MM.1S (cell line): ENCODE measurements at regions not wholly inside any gene's neighbourhood (a gene's known extent, or its start where the extent isn't known, plus 50 kb on each side); places are given as distances from the start of the nearest gene placed in this dataset.
"Not testable (repeated sequence)": the region's sequence is repeated elsewhere in the genome, so short reads cannot be mapped to it uniquely, and the experiment has no call there.

Experiments used
- DNase-seq: peaks from one replicate; pipeline ENCODE4 v3.0.0-alpha.2; 2015
- H2AFZ ChIP-seq: fragments of 300-600 bp; sonication (generic); 2 replicates; pipeline ENCODE4 v1.6.0; 2016; ENCODE audit warnings: antibody characterized with exemption, low read length
- H3F3A ChIP-seq: fragments of 300-600 bp; sonication (generic); 2 replicates; pipeline ENCODE4 v1.6.1; 2016; ENCODE audit warnings: mild to moderate bottlenecking, antibody characterized with exemption, low read length, moderate library complexity, mixed read lengths; ENCODE audit not compliant: insufficient read depth
- H3K27ac ChIP-seq: fragments of 300-600 bp; sonication (generic); 2 replicates; pipeline ENCODE4 v1.5.1; 2016; ENCODE audit warnings: mild to moderate bottlenecking, low read length
- H3K27me3 ChIP-seq: fragments of 300-600 bp; sonication (generic); replicated peaks from 2 replicates; pipeline ENCODE4 v1.6.0; 2016; ENCODE audit warnings: low read length; ENCODE audit not compliant: insufficient read depth
- H3K36me3 ChIP-seq: fragments of 300-600 bp; sonication (generic); replicated peaks from 2 replicates; pipeline ENCODE4 v1.6.1; 2016; ENCODE audit warnings: mild to moderate bottlenecking, low read length, mixed read lengths; ENCODE audit not compliant: insufficient read depth
- H3K4me1 ChIP-seq: fragments of 300-600 bp; sonication (generic); 2 replicates; pipeline ENCODE4 v1.6.1; 2016; ENCODE audit warnings: low read length, mixed read lengths
- H3K4me2 ChIP-seq: fragments of 300-600 bp; sonication (generic); 2 replicates; pipeline ENCODE4 v1.6.0; 2016; ENCODE audit warnings: low read depth, low read length
- H3K4me3 ChIP-seq: fragments of 300-600 bp; sonication (generic); 2 replicates; pipeline ENCODE4 v1.5.1; 2016; ENCODE audit warnings: low read length, mixed read lengths
- H3K79me2 ChIP-seq: fragments of 300-600 bp; sonication (generic); 2 replicates; pipeline ENCODE4 v1.6.1; 2016; ENCODE audit warnings: mixed run types, low read length, mixed read lengths
- H3K9ac ChIP-seq: fragments of 300-600 bp; sonication (generic); 2 replicates; pipeline ENCODE4 v1.6.1; 2016; ENCODE audit warnings: low read length, mixed read lengths
- H3K9me2 ChIP-seq: fragments of 300-600 bp; sonication (generic); replicated peaks from 2 replicates; pipeline ENCODE4 v1.6.1; 2016; ENCODE audit warnings: mild to moderate bottlenecking, low read length, mixed read lengths; ENCODE audit not compliant: insufficient read depth
- H3K9me3 ChIP-seq: fragments of 300-600 bp; sonication (generic); replicated peaks from 2 replicates; pipeline ENCODE4 v1.6.1; 2016; ENCODE audit warnings: mild to moderate bottlenecking, low read length, mixed read lengths; ENCODE audit not compliant: insufficient read depth
- H4K20me1 ChIP-seq: fragments of 300-600 bp; sonication (generic); 2 replicates; pipeline ENCODE4 v1.6.1; 2016; ENCODE audit warnings: mild to moderate bottlenecking, low read length, moderate library complexity, mixed read lengths; ENCODE audit not compliant: insufficient read depth
- CTCF ChIP-seq: fragments of 300-600 bp; sonication (generic); IDR thresholded peaks from 2 replicates; pipeline ENCODE4 v1.5.1; 2016; ENCODE audit warnings: antibody characterized with exemption, low read length, mixed read lengths
- EZH2 ChIP-seq: fragments of 300-600 bp; sonication (generic); optimal IDR thresholded peaks from 2 replicates; pipeline ENCODE3; 2017; ENCODE audit warnings: low read depth, mild to moderate bottlenecking, antibody characterized with exemption, low read length, mixed read lengths
- EZH2phosphoT487 ChIP-seq: fragments of 300-600 bp; sonication (generic); IDR thresholded peaks from 2 replicates; pipeline ENCODE4 v1.6.1; 2018; ENCODE audit warnings: antibody characterized with exemption, low read length

GRCh38 chr11:25271301-25271700 lies 774.4 kb downstream of the LUZP2 start:
- H3K9me3 ChIP-seq = no peaks in the 10 kb centered on the region
- DNase-seq = no peak
- H3K27me3 ChIP-seq = no peaks in the 10 kb centered on the region
- no peak overlapping the region for H2AFZ ChIP-seq
- no peaks in the 10 kb centered on the region for H4K20me1 ChIP-seq
- no peak for TF ChIP-seq CTCF
- TF ChIP-seq EZH2phosphoT487 = no peak
- no peak for TF ChIP-seq EZH2
- H3K9ac ChIP-seq = no peak overlapping the region
- no peak overlapping the region for H3K27ac ChIP-seq
- no peaks in the 10 kb centered on the region for H3K4me1 ChIP-seq
- no peak overlapping the region for H3K4me2 ChIP-seq
- no peaks in the 10 kb centered on the region for H3K36me3 ChIP-seq
- no peaks in the 10 kb centered on the region for H3F3A ChIP-seq
- no peaks in the 10 kb centered on the region for H3K79me2 ChIP-seq
- H3K9me2 ChIP-seq = no peaks in the 10 kb centered on the region
- no peak overlapping the region for H3K4me3 ChIP-seq

GRCh38 chr11:25272214-25272613 lies 775.4 kb downstream of the LUZP2 start:
- no peak overlapping the region for H2AFZ ChIP-seq
- H3K4me3 ChIP-seq = no peak overlapping the region
- no peaks in the 10 kb centered on the region for H4K20me1 ChIP-seq
- H3K79me2 ChIP-seq = no peaks in the 10 kb centered on the region
- H3K9me2 ChIP-seq = no peaks in the 10 kb centered on the region
- no peaks in the 10 kb centered on the region for H3K27me3 ChIP-seq
- DNase-seq = no peak
- H3K36me3 ChIP-seq = no peaks in the 10 kb centered on the region
- H3K4me1 ChIP-seq = no peaks in the 10 kb centered on the region
- no peak overlapping the region for H3K27ac ChIP-seq
- no peak overlapping the region for H3K9ac ChIP-seq
- no peak overlapping the region for H3K4me2 ChIP-seq
- TF ChIP-seq EZH2phosphoT487 (no peak), EZH2 (no peak), CTCF (no peak)
- no peaks in the 10 kb centered on the region for H3F3A ChIP-seq
- no peaks in the 10 kb centered on the region for H3K9me3 ChIP-seq

- not testable (repeated sequence) for DNase-seq, H3K9ac ChIP-seq, H3K27ac ChIP-seq, H4K20me1 ChIP-seq, H3K36me3 ChIP-seq, H3K4me2 ChIP-seq, H2AFZ ChIP-seq, H3F3A ChIP-seq, H3K79me2 ChIP-seq, H3K9me2 ChIP-seq, H3K27me3 ChIP-seq, H3K9me3 ChIP-seq, H3K4me3 ChIP-seq, H3K4me1 ChIP-seq
These were observed 784.0 kb downstream of the LUZP2 start for GRCh38 chr11:25280821-25281220.

GRCh38 chr11:25293166-25293565 lies 796.3 kb downstream of the LUZP2 start:
- H3K4me1 ChIP-seq = no peaks in the 10 kb centered on the region
- H4K20me1 ChIP-seq = no peaks in the 10 kb centered on the region
- TF ChIP-seq CTCF (no peak), EZH2phosphoT487 (no peak), EZH2 (no peak)
- no peaks in the 10 kb centered on the region for H3K36me3 ChIP-seq
- no peaks in the 10 kb centered on the region for H3K9me2 ChIP-seq
- no peaks in the 10 kb centered on the region for H3K9me3 ChIP-seq
- H2AFZ ChIP-seq = no peak overlapping the region
- H3K79me2 ChIP-seq = no peaks in the 10 kb centered on the region
- H3F3A ChIP-seq = no peaks in the 10 kb centered on the region
- H3K27ac ChIP-seq = no peak overlapping the region
- H3K27me3 ChIP-seq = no peaks in the 10 kb centered on the region
- H3K4me3 ChIP-seq = no peak overlapping the region
- no peak for DNase-seq
- no peak overlapping the region for H3K9ac ChIP-seq
- no peak overlapping the region for H3K4me2 ChIP-seq
